Ectodermal cell (in vitro differentiated cells): ENCODE measurements at regions not wholly inside any gene's neighbourhood (a gene's known extent, or its start where the extent isn't known, plus 50 kb on each side); places are given as distances from the start of the nearest gene placed in this dataset.
A peak's percentile ranks its signal among the peaks of the same experiment; 100 is the strongest.

Experiments used
- H3K27ac ChIP-seq: 2 replicates; pipeline ENCODE4 v1.7.0; 2013; ENCODE audit warnings: mild to moderate bottlenecking, low read depth, low read length; ENCODE audit not compliant: insufficient read depth, poor library complexity, severe bottlenecking
- H3K27me3 ChIP-seq: 2 replicates; pipeline ENCODE4 v1.7.0; 2013; ENCODE audit warnings: mild to moderate bottlenecking, low read length; ENCODE audit not compliant: insufficient read depth, control insufficient read depth, poor library complexity, severe bottlenecking
- H3K36me3 ChIP-seq: one replicate; pipeline ENCODE4 v1.7.0; 2013; ENCODE audit warnings: low read length; ENCODE audit not compliant: control insufficient read depth, insufficient read depth
- H3K4me1 ChIP-seq: one replicate; pipeline ENCODE4 v1.7.0; 2013; ENCODE audit warnings: low read length; ENCODE audit not compliant: control insufficient read depth, insufficient read depth
- H3K4me3 ChIP-seq: 2 replicates; pipeline ENCODE4 v1.7.0; 2013; ENCODE audit warnings: low read depth, low read length, control low read depth; ENCODE audit not compliant: insufficient read depth
- H3K9me3 ChIP-seq: 2 replicates; pipeline ENCODE4 v1.7.0; 2013; ENCODE audit warnings: mild to moderate bottlenecking, low read length, moderate library complexity; ENCODE audit not compliant: control insufficient read depth
- WGBS, 2 experiments: methylation state at CpG; one replicate each; pipeline ENCODE4 v1.1.7; 2013; ENCODE audit warnings: missing lambda C conversion rate in 2 of 2; 5-methylcytosine and 5-hydroxymethylcytosine counted together

GRCh38 chr5:92896722-92897121 is 684.3 kb downstream of the NR2F1-AS1 start:
- no peaks in the 10 kb centered on the region for H3K9me3 ChIP-seq
- no peak overlapping the region for H3K4me3 ChIP-seq
- H3K36me3 ChIP-seq: no peaks in the 10 kb centered on the region
- H3K27me3 ChIP-seq: no peaks in the 10 kb centered on the region
- no peaks in the 10 kb centered on the region for H3K4me1 ChIP-seq
- H3K27ac ChIP-seq: no peak overlapping the region

- Histone ChIP-seq H3K4me1 (peaks cover 5% of the 10 kb centered on the region), H3K4me3 (no peak overlapping the region), H3K36me3 (no peaks in the 10 kb centered on the region), H3K27ac (no peak overlapping the region), H3K27me3 (no peaks in the 10 kb centered on the region), H3K9me3 (no peaks in the 10 kb centered on the region)
- WGBS, 2 experiments: 89 to 100% methylated on average over 1 to 2 of the region's 2 CpGs
These were observed 690.2 kb downstream of the NR2F1-AS1 start for GRCh38 chr5:92890841-92891244.

GRCh38 chr5:92889140-92889539 is 691.9 kb downstream of the NR2F1-AS1 start:
- 95% methylated on average over 1 of the region's 1 CpG for WGBS, 2 experiments
- Histone ChIP-seq H3K9me3 (no peaks in the 10 kb centered on the region), H3K36me3 (no peaks in the 10 kb centered on the region), H3K4me1 (peaks cover 10% of the 10 kb centered on the region), H3K27ac (no peak overlapping the region), H3K27me3 (no peaks in the 10 kb centered on the region), H3K4me3 (no peak overlapping the region)

- Histone ChIP-seq H3K27ac (no peak overlapping the region), H3K4me3 (no peak overlapping the region), H3K4me1 (peaks cover 11% of the 10 kb centered on the region), H3K27me3 (no peaks in the 10 kb centered on the region), H3K36me3 (no peaks in the 10 kb centered on the region), H3K9me3 (no peaks in the 10 kb centered on the region)
- WGBS, 2 experiments: 83 to 100% methylated on average over 1 to 2 of the region's 2 CpGs
These were observed 693.8 kb downstream of the NR2F1-AS1 start for GRCh38 chr5:92887254-92887653.

GRCh38 chr5:92886751-92887150 is 694.3 kb downstream of the NR2F1-AS1 start:
- H3K27ac ChIP-seq: no peak overlapping the region
- peaks cover 11% of the 10 kb centered on the region for H3K4me1 ChIP-seq
- 90 to 92% methylated on average over 3 of the region's 3 CpGs for WGBS, 2 experiments
- no peaks in the 10 kb centered on the region for H3K9me3 ChIP-seq
- H3K36me3 ChIP-seq: no peaks in the 10 kb centered on the region
- no peaks in the 10 kb centered on the region for H3K27me3 ChIP-seq
- no peak overlapping the region for H3K4me3 ChIP-seq

GRCh38 chr5:92885950-92886349 is 695.1 kb downstream of the NR2F1-AS1 start:
- H3K9me3 ChIP-seq: no peaks in the 10 kb centered on the region
- no peaks in the 10 kb centered on the region for H3K36me3 ChIP-seq
- H3K4me3 ChIP-seq: no peak overlapping the region
- no peaks in the 10 kb centered on the region for H3K27me3 ChIP-seq
- WGBS, 2 experiments: 29 to 35% methylated on average over 4 of the region's 4 CpGs
- no peak overlapping the region for H3K27ac ChIP-seq
- H3K4me1 ChIP-seq: peaks cover 13% of the 10 kb centered on the region

- no peak overlapping the region for H3K4me3 ChIP-seq
- peaks cover 28% of the 10 kb centered on the region for H3K4me1 ChIP-seq
- WGBS, 2 experiments: 65 to 83% methylated on average over 1 of the region's 1 CpG
- no peaks in the 10 kb centered on the region for H3K27me3 ChIP-seq
- H3K9me3 ChIP-seq: no peaks in the 10 kb centered on the region
- no peaks in the 10 kb centered on the region for H3K36me3 ChIP-seq
- H3K27ac ChIP-seq: no peak overlapping the region
These were observed 696.5 kb downstream of the NR2F1-AS1 start for GRCh38 chr5:92884469-92884868.

GRCh38 chr5:92879806-92880543 is 701.0 kb downstream of the NR2F1-AS1 start:
- 58 to 72% methylated on average over 1 to 2 of the region's 2 CpGs for WGBS, 2 experiments
- Histone ChIP-seq H3K36me3 (peaks cover 4% of the 10 kb centered on the region), H3K27ac (peak overlapping the region; percentile 33), H3K9me3 (no peaks in the 10 kb centered on the region), H3K4me3 (no peak overlapping the region), H3K27me3 (no peaks in the 10 kb centered on the region), H3K4me1 (peaks cover 28% of the 10 kb centered on the region)

GRCh38 chr5:92874790-92875189 is 706.2 kb downstream of the NR2F1-AS1 start:
- 90 to 100% methylated on average over 2 of the region's 2 CpGs for WGBS, 2 experiments
- H3K27ac ChIP-seq: no peak overlapping the region

GRCh38 chr5:92868442-92868841 is 712.6 kb downstream of the NR2F1-AS1 start:
- Histone ChIP-seq H3K4me3 (no peak overlapping the region), H3K27me3 (no peaks in the 10 kb centered on the region), H3K36me3 (no peaks in the 10 kb centered on the region), H3K27ac (no peak overlapping the region), H3K4me1 (no peaks in the 10 kb centered on the region), H3K9me3 (no peaks in the 10 kb centered on the region)
- WGBS, 2 experiments: 85 to 88% methylated on average over 3 of the region's 3 CpGs

More at GRCh38 chr5:92874790-92875189, 706.2 kb downstream of the NR2F1-AS1 start:
- H3K4me1 ChIP-seq: peaks cover 9% of the 10 kb centered on the region
- H3K4me3 ChIP-seq: no peak overlapping the region
- H3K27me3 ChIP-seq: no peaks in the 10 kb centered on the region
- peaks cover 3% of the 10 kb centered on the region for H3K9me3 ChIP-seq
- peaks cover 4% of the 10 kb centered on the region for H3K36me3 ChIP-seq
